Endodermal cell (in vitro differentiated cells): ENCODE measurements at regions not wholly inside any gene's neighbourhood (a gene's known extent, or its start where the extent isn't known, plus 50 kb on each side); places are given as distances from the start of the nearest gene placed in this dataset.

Experiments used
- DNase-seq: peaks from one replicate; pipeline ENCODE4 v3.0.0-alpha.2; 2017
- H3K27ac ChIP-seq: 2 replicates; pipeline ENCODE4 v1.5.1; 2013; ENCODE audit warnings: mild to moderate bottlenecking, low read depth, low read length, moderate library complexity
- H3K27me3 ChIP-seq: 2 replicates; pipeline ENCODE4 v1.6.1; 2013; ENCODE audit warnings: mild to moderate bottlenecking, low read length, moderate library complexity; ENCODE audit not compliant: insufficient read depth, control insufficient read depth, poor library complexity, severe bottlenecking
- H3K36me3 ChIP-seq: 2 replicates; pipeline ENCODE4 v1.7.0; 2013; ENCODE audit warnings: mild to moderate bottlenecking, low read length, moderate library complexity; ENCODE audit not compliant: control insufficient read depth, insufficient read depth
- H3K4me1 ChIP-seq: one replicate; pipeline ENCODE4 v1.7.0; 2013; ENCODE audit warnings: low read length; ENCODE audit not compliant: control insufficient read depth, insufficient read depth
- H3K4me3 ChIP-seq: 2 replicates; pipeline ENCODE4 v1.5.1; 2013; ENCODE audit warnings: mild to moderate bottlenecking, low read length, moderate library complexity
- H3K9ac ChIP-seq: 2 replicates; pipeline ENCODE4 v1.6.1; 2013; ENCODE audit warnings: mild to moderate bottlenecking, low read length, moderate library complexity; ENCODE audit not compliant: poor library complexity, severe bottlenecking; ENCODE audit errors: extremely low read depth
- H3K9me3 ChIP-seq: 2 replicates; pipeline ENCODE4 v1.6.1; 2013; ENCODE audit warnings: mild to moderate bottlenecking, low read length, moderate library complexity; ENCODE audit not compliant: control insufficient read depth
- H3K27ac Mint-ChIP-seq: 2 replicates; pipeline ENCODE4 v1.8.0; 2020; ENCODE audit warnings: mixed read lengths
- H3K27me3 Mint-ChIP-seq: 2 replicates; pipeline ENCODE4 v1.8.0; 2021; ENCODE audit warnings: mild to moderate bottlenecking, mixed read lengths; ENCODE audit not compliant: insufficient read depth
- H3K36me3 Mint-ChIP-seq: 2 replicates; pipeline ENCODE4 v1.8.0; 2020; ENCODE audit warnings: low read depth, mixed read lengths
- H3K4me1 Mint-ChIP-seq: 2 replicates; pipeline ENCODE4 v1.8.0; 2020; ENCODE audit warnings: mixed read lengths
- H3K4me3 Mint-ChIP-seq: 2 replicates; pipeline ENCODE4 v1.8.0; 2020; ENCODE audit warnings: mild to moderate bottlenecking, moderate library complexity, mixed read lengths
- H3K9me3 Mint-ChIP-seq: 2 replicates; pipeline ENCODE4 v1.8.0; 2020; ENCODE audit warnings: mild to moderate bottlenecking, mixed read lengths
- CTCF ChIP-seq: fragments of 200-600 bp; sonication (generic); conservative IDR thresholded peaks from 2 replicates; pipeline ENCODE4 v1.5.0; 2021; ENCODE audit warnings: antibody characterized with exemption, mild to moderate bottlenecking
- WGBS, 2 experiments: methylation state at CpG; one replicate each; pipeline versions ENCODE4 v1.1.5 to v1.1.7; 2013; ENCODE audit warnings: missing lambda C conversion rate in 2 of 2, mixed read lengths in 1 of 2; ENCODE audit not compliant: insufficient coverage in 1 of 2, insufficient read length in 1 of 2; 5-methylcytosine and 5-hydroxymethylcytosine counted together

- Histone ChIP-seq H3K4me3 (no peak overlapping the region), H3K9ac (no peak overlapping the region), H3K36me3 (no peaks in the 10 kb centered on the region), H3K27me3 (no peaks in the 10 kb centered on the region), H3K9me3 (no peaks in the 10 kb centered on the region), H3K4me1 (no peaks in the 10 kb centered on the region), H3K27ac (no peak overlapping the region)
- H3K27ac Mint-ChIP-seq = no peak overlapping the region
- WGBS, 2 experiments = 90 to 96% methylated on average over 2 to 3 of the region's 3 CpGs
- H3K27me3 Mint-ChIP-seq = peaks cover 4% of the 10 kb centered on the region
- H3K4me3 Mint-ChIP-seq = no peak overlapping the region
- no peaks in the 10 kb centered on the region for H3K9me3 Mint-ChIP-seq
- no peak for TF ChIP-seq CTCF
- H3K4me1 Mint-ChIP-seq = no peaks in the 10 kb centered on the region
- H3K36me3 Mint-ChIP-seq = no peaks in the 10 kb centered on the region
- no peak for DNase-seq
Observed at GRCh38 chr5:35383041-35383440, 152.8 kb upstream of the PRLR start.

- no peaks in the 10 kb centered on the region for H3K27me3 ChIP-seq
- no peak overlapping the region for H3K27ac Mint-ChIP-seq
- no peak for DNase-seq
- peaks cover 13% of the 10 kb centered on the region for H3K4me1 Mint-ChIP-seq
- no peaks in the 10 kb centered on the region for H3K9me3 Mint-ChIP-seq
- no peaks in the 10 kb centered on the region for H3K36me3 ChIP-seq
- H3K9me3 ChIP-seq = no peaks in the 10 kb centered on the region
- no peak overlapping the region for H3K4me3 Mint-ChIP-seq
- no peak overlapping the region for H3K9ac ChIP-seq
- H3K4me1 ChIP-seq = no peaks in the 10 kb centered on the region
- no peaks in the 10 kb centered on the region for H3K27me3 Mint-ChIP-seq
- WGBS, 2 experiments = 92 to 100% methylated on average over 2 to 3 of the region's 4 CpGs
- no peak overlapping the region for H3K4me3 ChIP-seq
- TF ChIP-seq CTCF = no peak
- H3K36me3 Mint-ChIP-seq = no peaks in the 10 kb centered on the region
- no peak overlapping the region for H3K27ac ChIP-seq
Observed at GRCh38 chr5:35377653-35378052, 147.4 kb upstream of the PRLR start.

- Mint-ChIP-seq H3K9me3 (no peaks in the 10 kb centered on the region), H3K4me1 (peaks cover 28% of the 10 kb centered on the region), H3K27ac (no peak overlapping the region), H3K4me3 (no peak overlapping the region), H3K36me3 (no peaks in the 10 kb centered on the region), H3K27me3 (no peaks in the 10 kb centered on the region)
- Histone ChIP-seq H3K4me3 (no peak overlapping the region), H3K27me3 (no peaks in the 10 kb centered on the region), H3K9me3 (no peaks in the 10 kb centered on the region), H3K36me3 (no peaks in the 10 kb centered on the region), H3K4me1 (no peaks in the 10 kb centered on the region), H3K9ac (no peak overlapping the region), H3K27ac (no peak overlapping the region)
- TF ChIP-seq CTCF = no peak
- no peak for DNase-seq
Observed at GRCh38 chr5:35374584-35374983, 144.3 kb upstream of the PRLR start.
